ENCODE measurements at regions not wholly inside any gene's neighbourhood (a gene's known extent, or its start where the extent isn't known, plus 50 kb on each side); places are given as distances from the start of the nearest gene placed in this dataset.
A peak's percentile ranks its signal among the peaks of the same experiment; 100 is the strongest.

GRCh38 chr18:78689606-78690005, 290.0 kb upstream of the SALL3 start:
- Histone ChIP-seq H3K9me3 (no peaks in the 10 kb centered on the region), H3K36me3 (no peaks in the 10 kb centered on the region), H3K27ac (no peak overlapping the region), H3K27me3 (no peaks in the 10 kb centered on the region), H3K4me3 (no peak overlapping the region), H3K4me1 (no peaks in the 10 kb centered on the region)
- TF ChIP-seq, protein P1, sequence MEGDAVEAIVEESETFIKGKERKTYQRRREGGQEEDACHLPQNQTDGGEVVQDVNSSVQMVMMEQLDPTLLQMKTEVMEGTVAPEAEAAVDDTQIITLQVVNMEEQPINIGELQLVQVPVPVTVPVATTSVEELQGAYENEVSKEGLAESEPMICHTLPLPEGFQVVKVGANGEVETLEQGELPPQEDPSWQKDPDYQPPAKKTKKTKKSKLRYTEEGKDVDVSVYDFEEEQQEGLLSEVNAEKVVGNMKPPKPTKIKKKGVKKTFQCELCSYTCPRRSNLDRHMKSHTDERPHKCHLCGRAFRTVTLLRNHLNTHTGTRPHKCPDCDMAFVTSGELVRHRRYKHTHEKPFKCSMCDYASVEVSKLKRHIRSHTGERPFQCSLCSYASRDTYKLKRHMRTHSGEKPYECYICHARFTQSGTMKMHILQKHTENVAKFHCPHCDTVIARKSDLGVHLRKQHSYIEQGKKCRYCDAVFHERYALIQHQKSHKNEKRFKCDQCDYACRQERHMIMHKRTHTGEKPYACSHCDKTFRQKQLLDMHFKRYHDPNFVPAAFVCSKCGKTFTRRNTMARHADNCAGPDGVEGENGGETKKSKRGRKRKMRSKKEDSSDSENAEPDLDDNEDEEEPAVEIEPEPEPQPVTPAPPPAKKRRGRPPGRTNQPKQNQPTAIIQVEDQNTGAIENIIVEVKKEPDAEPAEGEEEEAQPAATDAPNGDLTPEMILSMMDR (IDR thresholded peaks at IDR 0.05), result no peak
- intact Hi-C loops (cut with DNase I), result no loop called here
- DNase-seq, result no peak
- no peak for ATAC-seq

- DNase-seq (no peak), ATAC-seq (no peak)
- Histone ChIP-seq H3K36me3 (no peaks in the 10 kb centered on the region), H3K4me3 (no peak overlapping the region), H3K27me3 (no peaks in the 10 kb centered on the region), H3K27ac (no peak overlapping the region), H3K9me3 (no peaks in the 10 kb centered on the region), H3K4me1 (no peaks in the 10 kb centered on the region)
- TF ChIP-seq, protein P1 (IDR thresholded peaks at IDR 0.05), result no peak
- intact Hi-C loops (cut with DNase I), result no loop called here
Measured at GRCh38 chr18:78692105-78692504, 287.5 kb upstream of the SALL3 start.

DNA sequence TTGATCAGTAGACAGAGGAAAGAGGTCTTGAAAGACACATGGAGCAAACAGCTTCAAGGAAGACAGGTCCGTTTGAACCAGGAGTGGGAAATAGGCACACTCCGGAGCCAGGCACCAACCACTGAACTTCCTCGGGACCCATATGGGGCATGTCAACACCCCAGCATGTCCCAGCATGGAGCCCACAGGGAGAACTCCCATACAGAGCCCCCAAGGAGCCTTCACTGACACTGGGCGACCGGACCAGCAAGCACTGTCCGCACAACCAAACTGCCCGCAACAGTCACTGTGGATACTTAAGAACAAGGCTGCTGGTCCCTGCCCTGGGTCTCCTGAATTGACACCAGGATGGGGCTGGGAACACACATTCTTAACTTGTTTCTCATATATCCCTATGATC, 286.2 kb upstream of the SALL3 start:
- TF ChIP-seq, protein P1 (IDR thresholded peaks at IDR 0.05), result no peak

GRCh38 chr18:78696698-78697435, 282.8 kb upstream of the SALL3 start:
- Histone ChIP-seq H3K4me1 (no peaks in the 10 kb centered on the region), H3K27ac (no peak overlapping the region), H3K36me3 (no peaks in the 10 kb centered on the region), H3K27me3 (peaks cover 0 to 10% of the 10 kb centered on the region in 2 donors), H3K9me3 (no peaks in the 10 kb centered on the region), H3K4me3 (no peak overlapping the region)
- intact Hi-C loops (cut with DNase I), result no loop called here
- TF ChIP-seq, protein P1 (IDR thresholded peaks at IDR 0.05), result no peak
- DNase-seq (peak in 1 of 4 donors; percentile 50), ATAC-seq (no peak)

More for the DNA sequence above, 286.2 kb upstream of the SALL3 start:
- ATAC-seq (no peak), DNase-seq (no peak)
- H3K27ac ChIP-seq, result no peak overlapping the region
- intact Hi-C loops (cut with DNase I), result no loop called here
- no peaks in the 10 kb centered on the region for H3K36me3 ChIP-seq
- H3K4me1 ChIP-seq, result no peaks in the 10 kb centered on the region
- H3K9me3 ChIP-seq, result no peaks in the 10 kb centered on the region
- H3K4me3 ChIP-seq, result no peak overlapping the region
- no peaks in the 10 kb centered on the region for H3K27me3 ChIP-seq

- no peaks in the 10 kb centered on the region for H3K9me3 ChIP-seq
- no peak overlapping the region for H3K4me3 ChIP-seq
- TF ChIP-seq, protein P1 (IDR thresholded peaks at IDR 0.05), result no peak
- DNase-seq (peak in 1 of 4 donors; percentile 15), ATAC-seq (no peak)
- intact Hi-C loops (cut with DNase I), result no loop called here
- no peak overlapping the region for H3K27ac ChIP-seq
- no peaks in the 10 kb centered on the region for H3K4me1 ChIP-seq
- H3K36me3 ChIP-seq, result no peaks in the 10 kb centered on the region
- H3K27me3 ChIP-seq, result peaks cover 0 to 10% of the 10 kb centered on the region in 2 donors
Measured at GRCh38 chr18:78697446-78697845, 282.2 kb upstream of the SALL3 start.

Measured in left lung (tissue), 4 donors.